WERI-Rb-1 (cell line): ENCODE measurements at regions not wholly inside any gene's neighbourhood (a gene's known extent, or its start where the extent isn't known, plus 50 kb on each side); places are given as distances from the start of the nearest gene placed in this dataset.
A peak's percentile ranks its signal among the peaks of the same experiment; 100 is the strongest.

Source experiments
- DNase-seq: peaks from one replicate; pipeline ENCODE4 v3.0.0-alpha.2; 2020
- H3K27ac ChIP-seq: fragments of 250-450 bp; sonication (Bioruptor Pico); 2 replicates; pipeline ENCODE4 v1.5.1; 2020; ENCODE audit warnings: mild to moderate bottlenecking, moderate library complexity
- H3K27me3 ChIP-seq: fragments of 250-450 bp; sonication (Bioruptor Pico); 2 replicates; pipeline ENCODE4 v1.5.1; 2021; ENCODE audit warnings: mild to moderate bottlenecking, low read depth, moderate library complexity; ENCODE audit not compliant: insufficient read depth, severe bottlenecking
- H3K36me3 ChIP-seq: fragments of 250-450 bp; sonication (Bioruptor Pico); 2 replicates; pipeline ENCODE4 v1.5.1; 2020; ENCODE audit warnings: mild to moderate bottlenecking, moderate library complexity
- H3K4me3 ChIP-seq: 2 replicates; pipeline ENCODE4 v1.5.1; 2011; ENCODE audit warnings: low read depth, mild to moderate bottlenecking, control low read depth, low read length
- H3K9me3 ChIP-seq: fragments of 250-450 bp; sonication (Bioruptor Pico); 2 replicates; pipeline ENCODE4 v1.5.1; 2021; ENCODE audit warnings: mild to moderate bottlenecking, moderate library complexity; ENCODE audit not compliant: severe bottlenecking
- CTCF ChIP-seq: IDR thresholded peaks from 2 replicates; pipeline ENCODE4 v1.5.1; 2011; ENCODE audit warnings: low read depth, mild to moderate bottlenecking, control low read depth, inconsistent platforms, low read length

GRCh38 chr2:84285056-84285747, 173.9 kb downstream of the SUCLG1 start:
- H3K27me3 ChIP-seq, result no peaks in the 10 kb centered on the region
- no peaks in the 10 kb centered on the region for H3K9me3 ChIP-seq
- H3K27ac ChIP-seq, result no peak overlapping the region
- no peak overlapping the region for H3K4me3 ChIP-seq
- no peak for TF ChIP-seq CTCF
- DNase-seq, result no peak
- H3K36me3 ChIP-seq, result no peaks in the 10 kb centered on the region

DNA sequence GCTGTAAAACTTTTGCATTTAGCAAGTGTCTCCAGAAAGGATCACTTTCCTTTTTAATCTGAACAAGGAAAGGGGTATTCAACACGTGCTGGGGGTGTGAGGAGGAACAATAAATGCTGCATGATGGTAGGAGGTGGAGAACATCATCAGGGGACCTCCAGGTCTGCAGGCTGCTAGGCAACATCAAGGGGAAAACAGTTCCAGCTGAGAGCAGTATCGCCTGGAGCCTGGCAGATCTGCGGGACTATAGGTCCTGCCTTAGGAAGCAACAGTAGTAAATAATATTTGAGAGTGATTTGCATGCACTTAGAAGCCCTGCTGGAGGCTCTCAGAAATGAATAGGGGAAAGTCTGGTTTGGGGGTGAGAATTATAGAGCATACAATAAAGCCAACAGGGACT, 175.6 kb downstream of the SUCLG1 start:
- DNase-seq, result no peak
- Histone ChIP-seq H3K36me3 (no peaks in the 10 kb centered on the region), H3K27me3 (no peaks in the 10 kb centered on the region), H3K4me3 (no peak overlapping the region), H3K9me3 (no peaks in the 10 kb centered on the region), H3K27ac (no peak overlapping the region)
- no peak for TF ChIP-seq CTCF

DNA sequence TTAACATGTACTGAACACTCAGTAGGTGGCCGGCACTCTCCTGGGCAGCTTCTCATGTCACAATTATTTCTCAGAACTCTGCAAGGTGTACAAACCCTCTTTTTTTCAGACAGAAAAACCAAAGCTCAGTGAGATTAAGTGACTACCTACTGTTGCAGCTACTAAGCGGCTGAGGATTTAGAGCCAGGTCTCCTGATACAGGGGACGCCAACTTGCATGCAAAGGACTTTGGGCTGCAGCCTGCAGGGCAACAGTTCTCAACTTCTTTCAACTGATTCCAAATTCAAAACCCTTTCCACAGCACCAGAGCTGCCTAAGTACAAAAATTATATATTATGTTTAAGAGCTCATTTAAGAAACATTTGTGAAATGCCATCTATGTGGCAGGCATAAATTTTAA, 177.6 kb downstream of the SUCLG1 start:
- no peak overlapping the region for H3K4me3 ChIP-seq
- TF ChIP-seq CTCF, result no peak
- H3K27ac ChIP-seq, result no peak overlapping the region
- no peaks in the 10 kb centered on the region for H3K36me3 ChIP-seq
- DNase-seq, result peak; percentile 19
- no peaks in the 10 kb centered on the region for H3K27me3 ChIP-seq
- no peaks in the 10 kb centered on the region for H3K9me3 ChIP-seq

DNA sequence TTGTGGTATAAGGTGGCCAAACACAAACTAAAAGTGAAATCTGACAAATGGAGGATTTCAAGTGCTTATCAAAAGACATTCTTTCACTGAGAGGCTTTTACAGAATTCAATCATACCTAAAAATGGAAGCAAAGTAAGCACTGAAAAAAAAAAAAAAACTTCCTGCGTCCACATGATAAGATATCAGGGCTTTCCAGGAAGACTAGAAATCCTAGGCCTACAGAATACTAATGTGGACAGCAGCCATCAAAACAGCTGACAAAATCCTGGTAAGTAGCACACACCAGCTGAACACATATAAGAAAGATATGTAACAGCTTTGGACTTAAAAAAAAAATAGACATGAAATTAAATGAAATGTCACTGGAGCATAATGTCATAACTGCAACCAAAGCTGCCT, 178.2 kb downstream of the SUCLG1 start:
- no peaks in the 10 kb centered on the region for H3K27me3 ChIP-seq
- no peaks in the 10 kb centered on the region for H3K9me3 ChIP-seq
- H3K27ac ChIP-seq, result no peak overlapping the region
- no peak for TF ChIP-seq CTCF
- H3K4me3 ChIP-seq, result no peak overlapping the region
- no peak for DNase-seq
- no peaks in the 10 kb centered on the region for H3K36me3 ChIP-seq

DNA sequence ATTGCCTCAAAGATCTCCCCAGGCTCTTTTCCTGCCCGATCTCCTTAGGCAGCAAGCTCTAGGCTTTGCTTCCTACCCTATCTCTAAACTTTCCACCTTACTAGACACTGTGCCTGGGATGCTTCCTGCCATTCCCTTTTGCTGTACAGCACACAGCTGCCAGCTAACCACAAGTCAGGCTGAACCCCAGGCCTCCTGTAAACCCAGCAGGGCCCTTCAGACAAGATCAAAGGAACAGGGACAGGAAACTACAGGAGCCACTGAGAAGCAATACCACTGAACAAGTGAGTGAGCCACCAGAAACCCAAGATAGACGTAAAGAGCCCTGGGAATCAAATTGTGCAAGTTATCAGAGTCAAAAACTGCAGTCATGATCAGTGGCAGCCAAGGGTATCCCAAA, 180.7 kb downstream of the SUCLG1 start:
- Histone ChIP-seq H3K27me3 (no peaks in the 10 kb centered on the region), H3K9me3 (no peaks in the 10 kb centered on the region), H3K36me3 (no peaks in the 10 kb centered on the region), H3K4me3 (no peak overlapping the region), H3K27ac (no peak overlapping the region)
- DNase-seq, result no peak
- TF ChIP-seq CTCF, result no peak
